GM23338 (cell line): ENCODE measurements at regions not wholly inside any gene's neighbourhood (a gene's known extent, or its start where the extent isn't known, plus 50 kb on each side); places are given as distances from the start of the nearest gene placed in this dataset.

Experiments used
- ATAC-seq: fragments of 200-7000 bp; cut with Tn5 transposase; 3 replicates; pipeline ENCODE4 v1.9.1; 2020
- DNase-seq: peaks from one replicate; pipeline ENCODE4 v3.0.0-alpha.2; 2015; ENCODE audit warnings: low spot score
- H2AFZ ChIP-seq: fragments of 200-600 bp; sonication (generic); 2 replicates; pipeline ENCODE4 v1.8.0; 2016; ENCODE audit warnings: antibody characterized with exemption, mild to moderate bottlenecking, moderate library complexity
- H3F3A ChIP-seq: fragments of 200-600 bp; sonication (generic); replicated peaks from 2 replicates; pipeline ENCODE4 v1.8.0; 2017; ENCODE audit warnings: antibody characterized with exemption, mixed run types, low read depth
- H3K27ac ChIP-seq: fragments of 200-600 bp; sonication (generic); 2 replicates; pipeline ENCODE4 v1.6.1; 2016; ENCODE audit warnings: low read depth
- H3K27me3 ChIP-seq: fragments of 200-600 bp; sonication (generic); 2 replicates; pipeline ENCODE4 v1.8.0; 2016; ENCODE audit warnings: mild to moderate bottlenecking, mixed run types, moderate library complexity; ENCODE audit not compliant: insufficient read depth
- H3K36me3 ChIP-seq: fragments of 200-600 bp; sonication (generic); 2 replicates; pipeline ENCODE4 v1.8.0; 2016; ENCODE audit warnings: mild to moderate bottlenecking; ENCODE audit not compliant: insufficient read depth
- H3K4me1 ChIP-seq: fragments of 200-600 bp; sonication (generic); 2 replicates; pipeline ENCODE4 v1.8.0; 2016; ENCODE audit warnings: mild to moderate bottlenecking, moderate library complexity; ENCODE audit not compliant: insufficient read depth
- H3K4me2 ChIP-seq: fragments of 200-600 bp; sonication (generic); 2 replicates; pipeline ENCODE4 v1.7.1; 2017; ENCODE audit warnings: mixed run types
- H3K4me3 ChIP-seq: fragments of 200-600 bp; sonication (generic); 2 replicates; pipeline ENCODE4 v1.6.1; 2016; ENCODE audit warnings: mixed run types
- H3K79me2 ChIP-seq: fragments of 200-600 bp; sonication (generic); replicated peaks from 2 replicates; pipeline ENCODE4 v1.8.0; 2017; ENCODE audit warnings: mild to moderate bottlenecking; ENCODE audit not compliant: insufficient read depth
- H3K9me2 ChIP-seq: fragments of 200-600 bp; sonication (generic); 2 replicates; pipeline ENCODE4 v1.8.0; 2017; ENCODE audit not compliant: insufficient read depth
- H4K20me1 ChIP-seq: fragments of 200-600 bp; sonication (generic); replicated peaks from 2 replicates; pipeline ENCODE4 v1.8.0; 2017; ENCODE audit warnings: mild to moderate bottlenecking; ENCODE audit not compliant: insufficient read depth
- H3K27ac Mint-ChIP-seq: 2 replicates; pipeline ENCODE4 v1.8.0; 2020; ENCODE audit warnings: inconsistent platforms, mild to moderate bottlenecking, moderate library complexity, mixed read lengths
- H3K27me3 Mint-ChIP-seq: 3 replicates; pipeline ENCODE4 v1.8.0; 2022; ENCODE audit warnings: low read depth, mild to moderate bottlenecking, moderate library complexity, mixed read lengths, inconsistent platforms; ENCODE audit not compliant: insufficient read depth, poor library complexity
- H3K36me3 Mint-ChIP-seq: 3 replicates; pipeline ENCODE4 v1.8.0; 2021; ENCODE audit warnings: low read depth, mild to moderate bottlenecking, inconsistent platforms, moderate library complexity, mixed read lengths
- H3K4me1 Mint-ChIP-seq: 3 replicates; pipeline ENCODE4 v1.8.0; 2020; ENCODE audit warnings: mild to moderate bottlenecking, inconsistent platforms, mixed read lengths
- H3K4me3 Mint-ChIP-seq: 3 replicates; pipeline ENCODE4 v1.8.0; 2021; ENCODE audit warnings: moderate library complexity, mild to moderate bottlenecking, inconsistent platforms, mixed read lengths
- H3K9me3 Mint-ChIP-seq: 3 replicates; pipeline ENCODE4 v1.8.0; 2020; ENCODE audit warnings: moderate library complexity, mild to moderate bottlenecking, inconsistent platforms, mixed read lengths
- CREB1 ChIP-seq: fragments of 250-450 bp; sonication (Bioruptor Pico); IDR thresholded peaks from 2 replicates; pipeline ENCODE4 v1.5.0; 2020; ENCODE audit warnings: low read depth, mild to moderate bottlenecking, moderate library complexity
- ETS1 ChIP-seq: IDR thresholded peaks from 2 replicates; pipeline ENCODE4 v1.6.1; 2016; ENCODE audit warnings: antibody characterized with exemption
- EZH2 ChIP-seq: fragments of 200-600 bp; sonication (generic); IDR thresholded peaks from one replicate; pipeline ENCODE4 v1.8.0; 2017; ENCODE audit warnings: antibody characterized with exemption, mild to moderate bottlenecking, low read depth; ENCODE audit not compliant: unreplicated experiment
- EZH2phosphoT487 ChIP-seq: fragments of 200-600 bp; sonication (generic); IDR thresholded peaks from one replicate; pipeline ENCODE4 v1.8.1; 2018; ENCODE audit warnings: antibody characterized with exemption; ENCODE audit not compliant: unreplicated experiment
- JUNB ChIP-seq: IDR thresholded peaks from one replicate; pipeline ENCODE4 v1.6.1; 2016; ENCODE audit warnings: antibody characterized with exemption; ENCODE audit not compliant: unreplicated experiment
- STAT1 ChIP-seq: IDR thresholded peaks from one replicate; pipeline ENCODE4 v1.6.1; 2016; ENCODE audit warnings: antibody characterized with exemption; ENCODE audit not compliant: unreplicated experiment
- ZNF114 ChIP-seq: fragments of 250-450 bp; sonication (Bioruptor Pico); IDR thresholded peaks from 2 replicates; pipeline ENCODE4 v1.5.0; 2020; ENCODE audit warnings: mild to moderate bottlenecking, moderate library complexity
- ZNF331 ChIP-seq: fragments of 250-450 bp; sonication (Bioruptor Pico); IDR thresholded peaks from 2 replicates; pipeline ENCODE4 v1.5.0; 2020; ENCODE audit warnings: low read depth, mild to moderate bottlenecking, moderate library complexity
- TF ChIP-seq, protein P1 (sequence below): fragments of 250-450 bp; sonication (Bioruptor Pico); IDR thresholded peaks from 2 replicates; pipeline ENCODE4 v1.5.0; 2020; ENCODE audit warnings: mild to moderate bottlenecking, moderate library complexity

DNA sequence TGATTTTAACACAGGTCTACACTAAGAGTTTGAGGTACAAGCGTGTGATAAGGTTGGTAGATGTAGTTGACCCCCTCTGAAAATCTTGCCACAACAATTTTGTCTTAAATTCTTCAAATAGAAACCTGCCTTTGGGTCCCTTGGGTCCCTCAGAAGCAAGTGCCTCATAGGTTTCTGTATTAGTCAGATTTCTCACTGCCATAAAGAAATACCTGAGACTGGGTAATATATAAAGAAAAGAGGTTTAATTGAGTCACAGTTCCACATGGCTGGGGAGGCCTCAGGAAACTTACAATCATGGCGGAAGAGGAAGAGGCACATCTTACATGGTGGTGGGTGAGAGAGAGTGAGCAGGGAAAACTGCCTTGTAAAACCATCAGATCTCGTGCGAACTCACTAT lies 301.2 kb downstream of the MAP2K6 start (continued):
- TF ChIP-seq, protein P1, sequence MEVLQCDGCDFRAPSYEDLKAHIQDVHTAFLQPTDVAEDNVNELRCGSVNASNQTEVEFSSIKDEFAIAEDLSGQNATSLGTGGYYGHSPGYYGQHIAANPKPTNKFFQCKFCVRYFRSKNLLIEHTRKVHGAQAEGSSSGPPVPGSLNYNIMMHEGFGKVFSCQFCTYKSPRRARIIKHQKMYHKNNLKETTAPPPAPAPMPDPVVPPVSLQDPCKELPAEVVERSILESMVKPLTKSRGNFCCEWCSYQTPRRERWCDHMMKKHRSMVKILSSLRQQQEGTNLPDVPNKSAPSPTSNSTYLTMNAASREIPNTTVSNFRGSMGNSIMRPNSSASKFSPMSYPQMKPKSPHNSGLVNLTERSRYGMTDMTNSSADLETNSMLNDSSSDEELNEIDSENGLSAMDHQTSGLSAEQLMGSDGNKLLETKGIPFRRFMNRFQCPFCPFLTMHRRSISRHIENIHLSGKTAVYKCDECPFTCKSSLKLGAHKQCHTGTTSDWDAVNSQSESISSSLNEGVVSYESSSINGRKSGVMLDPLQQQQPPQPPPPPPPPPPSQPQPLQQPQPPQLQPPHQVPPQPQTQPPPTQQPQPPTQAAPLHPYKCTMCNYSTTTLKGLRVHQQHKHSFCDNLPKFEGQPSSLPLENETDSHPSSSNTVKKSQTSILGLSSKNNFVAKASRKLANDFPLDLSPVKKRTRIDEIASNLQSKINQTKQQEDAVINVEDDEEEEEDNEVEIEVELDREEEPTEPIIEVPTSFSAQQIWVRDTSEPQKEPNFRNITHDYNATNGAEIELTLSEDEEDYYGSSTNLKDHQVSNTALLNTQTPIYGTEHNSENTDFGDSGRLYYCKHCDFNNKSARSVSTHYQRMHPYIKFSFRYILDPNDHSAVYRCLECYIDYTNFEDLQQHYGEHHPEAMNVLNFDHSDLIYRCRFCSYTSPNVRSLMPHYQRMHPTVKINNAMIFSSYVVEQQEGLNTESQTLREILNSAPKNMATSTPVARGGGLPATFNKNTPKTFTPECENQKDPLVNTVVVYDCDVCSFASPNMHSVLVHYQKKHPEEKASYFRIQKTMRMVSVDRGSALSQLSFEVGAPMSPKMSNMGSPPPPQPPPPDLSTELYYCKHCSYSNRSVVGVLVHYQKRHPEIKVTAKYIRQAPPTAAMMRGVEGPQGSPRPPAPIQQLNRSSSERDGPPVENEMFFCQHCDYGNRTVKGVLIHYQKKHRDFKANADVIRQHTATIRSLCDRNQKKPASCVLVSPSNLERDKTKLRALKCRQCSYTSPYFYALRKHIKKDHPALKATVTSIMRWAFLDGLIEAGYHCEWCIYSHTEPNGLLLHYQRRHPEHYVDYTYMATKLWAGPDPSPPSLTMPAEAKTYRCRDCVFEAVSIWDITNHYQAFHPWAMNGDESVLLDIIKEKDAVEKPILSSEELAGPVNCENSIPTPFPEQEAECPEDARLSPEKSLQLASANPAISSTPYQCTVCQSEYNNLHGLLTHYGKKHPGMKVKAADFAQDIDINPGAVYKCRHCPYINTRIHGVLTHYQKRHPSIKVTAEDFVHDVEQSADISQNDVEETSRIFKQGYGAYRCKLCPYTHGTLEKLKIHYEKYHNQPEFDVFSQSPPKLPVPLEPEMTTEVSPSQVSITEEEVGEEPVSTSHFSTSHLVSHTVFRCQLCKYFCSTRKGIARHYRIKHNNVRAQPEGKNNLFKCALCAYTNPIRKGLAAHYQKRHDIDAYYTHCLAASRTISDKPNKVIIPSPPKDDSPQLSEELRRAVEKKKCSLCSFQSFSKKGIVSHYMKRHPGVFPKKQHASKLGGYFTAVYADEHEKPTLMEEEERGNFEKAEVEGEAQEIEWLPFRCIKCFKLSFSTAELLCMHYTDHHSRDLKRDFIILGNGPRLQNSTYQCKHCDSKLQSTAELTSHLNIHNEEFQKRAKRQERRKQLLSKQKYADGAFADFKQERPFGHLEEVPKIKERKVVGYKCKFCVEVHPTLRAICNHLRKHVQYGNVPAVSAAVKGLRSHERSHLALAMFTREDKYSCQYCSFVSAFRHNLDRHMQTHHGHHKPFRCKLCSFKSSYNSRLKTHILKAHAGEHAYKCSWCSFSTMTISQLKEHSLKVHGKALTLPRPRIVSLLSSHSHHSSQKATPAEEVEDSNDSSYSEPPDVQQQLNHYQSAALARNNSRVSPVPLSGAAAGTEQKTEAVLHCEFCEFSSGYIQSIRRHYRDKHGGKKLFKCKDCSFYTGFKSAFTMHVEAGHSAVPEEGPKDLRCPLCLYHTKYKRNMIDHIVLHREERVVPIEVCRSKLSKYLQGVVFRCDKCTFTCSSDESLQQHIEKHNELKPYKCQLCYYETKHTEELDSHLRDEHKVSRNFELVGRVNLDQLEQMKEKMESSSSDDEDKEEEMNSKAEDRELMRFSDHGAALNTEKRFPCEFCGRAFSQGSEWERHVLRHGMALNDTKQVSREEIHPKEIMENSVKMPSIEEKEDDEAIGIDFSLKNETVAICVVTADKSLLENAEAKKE: no peak
- TF ChIP-seq CREB1 (CRISPR knock-in tag) (no peak), ZNF114 (CRISPR knock-in tag) (no peak), EZH2phosphoT487 (no peak), ETS1 (no peak), STAT1 (no peak), JUNB (no peak), ZNF331 (CRISPR knock-in tag) (no peak)

DNA sequence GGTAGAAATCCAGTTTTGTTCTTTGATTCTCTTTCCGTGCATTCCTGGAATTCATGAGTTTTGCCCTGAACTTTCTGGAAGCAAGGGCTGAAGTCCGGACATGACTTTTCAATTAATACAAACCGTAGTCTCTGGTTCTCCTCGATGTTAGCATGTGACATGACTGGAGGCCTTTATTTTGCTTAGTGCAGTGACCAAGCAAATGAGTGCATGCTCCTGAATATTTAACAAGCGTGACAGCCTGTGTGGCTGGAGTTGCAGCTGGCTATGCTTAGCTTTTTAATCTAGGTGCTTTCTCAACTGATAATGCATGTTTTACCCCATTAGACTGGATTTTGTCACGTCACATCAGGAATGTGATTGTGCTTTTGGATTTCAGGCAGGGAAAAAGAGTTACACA lies 302.1 kb downstream of the MAP2K6 start:
- Histone ChIP-seq H3K27ac (no peak overlapping the region), H3K79me2 (no peaks in the 10 kb centered on the region), H3K36me3 (no peaks in the 10 kb centered on the region), H3K4me2 (no peak overlapping the region), H3K4me1 (no peaks in the 10 kb centered on the region), H3K4me3 (no peak overlapping the region), H4K20me1 (no peaks in the 10 kb centered on the region), H3F3A (no peaks in the 10 kb centered on the region), H3K27me3 (no peaks in the 10 kb centered on the region), H2AFZ (peak overlapping the region; percentile 61; the same call in 1 of the 2 replicates), H3K9me2 (no peaks in the 10 kb centered on the region)
- H3K4me3 Mint-ChIP-seq: no peak overlapping the region
- ATAC-seq (no peak), DNase-seq (no peak)
- H3K9me3 Mint-ChIP-seq: no peaks in the 10 kb centered on the region
- TF ChIP-seq EZH2phosphoT487: no peak
- TF ChIP-seq EZH2: no peak
- H3K4me1 Mint-ChIP-seq: no peaks in the 10 kb centered on the region
- H3K27ac Mint-ChIP-seq: no peak overlapping the region
- peaks cover 1% of the 10 kb centered on the region for H3K27me3 Mint-ChIP-seq
- H3K36me3 Mint-ChIP-seq: no peaks in the 10 kb centered on the region
